NT2/D1 (cell line): ENCODE measurements at regions not wholly inside any gene's neighbourhood (a gene's known extent, or its start where the extent isn't known, plus 50 kb on each side); places are given as distances from the start of the nearest gene placed in this dataset.

Experiments used
- SUZ12 ChIP-seq: IDR thresholded peaks from 2 replicates; pipeline ENCODE4 v1.6.1; 2011; ENCODE audit not compliant: insufficient read length, insufficient read depth; ENCODE audit errors: extremely low read depth
- YY1 ChIP-seq: IDR thresholded peaks from 2 replicates; pipeline ENCODE4 v1.6.1; 2011; ENCODE audit not compliant: insufficient read length, insufficient read depth
- ZNF274 ChIP-seq: IDR thresholded peaks from 2 replicates; pipeline ENCODE4 v1.6.1; 2011; ENCODE audit warnings: mild to moderate bottlenecking, low read depth, low read length

- TF ChIP-seq YY1: no peak
- TF ChIP-seq ZNF274: no peak
- no peak for TF ChIP-seq SUZ12
Observed at GRCh38 chr22:34808618-34809017, 257.3 kb upstream of the ISX start.
